Activated T-cell treated with anti-CD3 and anti-CD28 coated beads, Interleukin-2, amount 50 U/mL, for 72 hours (primary cell): ENCODE measurements at regions not wholly inside any gene's neighbourhood (a gene's known extent, or its start where the extent isn't known, plus 50 kb on each side); places are given as distances from the start of the nearest gene placed in this dataset.

Experiments used
- ATAC-seq, 2 donors: fragments of 150-1000 bp; cut with Tn5 transposase; replicated peaks in 1 of 2; 2 replicates each; pipeline ENCODE4 v1.10.0; 2021; ENCODE audit warnings: moderate library complexity in 2 of 2, mild to moderate bottlenecking in 1 of 2
- DNase-seq, 2 donors: peaks; one replicate each; pipeline ENCODE4 v3.0.0; 2021 to 2022; ENCODE audit warnings: mixed read lengths in 1 of 2
- H3K27ac Mint-ChIP-seq: one replicate; pipeline ENCODE4 v1.8.0; 2022; ENCODE audit warnings: mild to moderate bottlenecking, moderate library complexity, mixed read lengths
- H3K27me3 Mint-ChIP-seq: one replicate; pipeline ENCODE4 v1.8.0; 2022; ENCODE audit warnings: low read depth, mixed read lengths
- H3K36me3 Mint-ChIP-seq, 2 donors: one replicate each; pipeline ENCODE4 v1.8.0; 2022; ENCODE audit warnings: mixed read lengths in 2 of 2, mild to moderate bottlenecking in 1 of 2; ENCODE audit not compliant: insufficient read depth in 2 of 2
- H3K4me1 Mint-ChIP-seq: one replicate; pipeline ENCODE4 v1.8.0; 2022; ENCODE audit warnings: low read depth, mixed read lengths
- H3K4me3 Mint-ChIP-seq, 2 donors: one replicate each; pipeline ENCODE4 v1.8.0; 2022; ENCODE audit warnings: mild to moderate bottlenecking in 2 of 2, mixed read lengths in 2 of 2, moderate library complexity in 2 of 2
- H3K9me3 Mint-ChIP-seq, 2 donors: one replicate each; pipeline ENCODE4 v1.8.0; 2022; ENCODE audit warnings: mixed read lengths in 2 of 2

- no peak for DNase-seq
- peaks cover 2 to 3% of the 10 kb centered on the region in 2 donors for H3K36me3 Mint-ChIP-seq
- H3K27me3 Mint-ChIP-seq = peaks cover 18% of the 10 kb centered on the region
These were observed 303.0 kb downstream of the DYSF start for GRCh38 chr2:71756280-71756906.

GRCh38 chr2:71751590-71751989 is 298.2 kb downstream of the DYSF start:
- H3K9me3 Mint-ChIP-seq = peaks cover 3 to 5% of the 10 kb centered on the region in 2 donors
- no peak for DNase-seq
- H3K27me3 Mint-ChIP-seq = peaks cover 9% of the 10 kb centered on the region
- no peaks in the 10 kb centered on the region for H3K4me1 Mint-ChIP-seq
- no peak overlapping the region for H3K4me3 Mint-ChIP-seq
- no peak for ATAC-seq
- H3K36me3 Mint-ChIP-seq = peaks cover 2 to 3% of the 10 kb centered on the region in 2 donors
- no peak overlapping the region for H3K27ac Mint-ChIP-seq

More at GRCh38 chr2:71756280-71756906, 303.0 kb downstream of the DYSF start:
- no peak overlapping the region for H3K4me3 Mint-ChIP-seq
- H3K4me1 Mint-ChIP-seq = no peaks in the 10 kb centered on the region
- peaks cover 3% of the 10 kb centered on the region in 2 donors for H3K9me3 Mint-ChIP-seq
- no peak for ATAC-seq
- H3K27ac Mint-ChIP-seq = no peak overlapping the region

GRCh38 chr2:71749671-71750101 is 296.3 kb downstream of the DYSF start:
- ATAC-seq (no peak), DNase-seq (no peak)
- no peak overlapping the region for H3K4me3 Mint-ChIP-seq
- H3K36me3 Mint-ChIP-seq = peaks cover 2 to 3% of the 10 kb centered on the region in 2 donors
- H3K4me1 Mint-ChIP-seq = no peaks in the 10 kb centered on the region
- H3K27me3 Mint-ChIP-seq = peaks cover 11% of the 10 kb centered on the region
- no peak overlapping the region for H3K27ac Mint-ChIP-seq
- peaks cover 3 to 5% of the 10 kb centered on the region in 2 donors for H3K9me3 Mint-ChIP-seq

GRCh38 chr2:71748227-71748626 is 294.9 kb downstream of the DYSF start:
- Mint-ChIP-seq H3K27ac (no peak overlapping the region), H3K27me3 (peaks cover 11% of the 10 kb centered on the region), H3K9me3 (peaks cover 3 to 5% of the 10 kb centered on the region in 2 donors), H3K4me1 (no peaks in the 10 kb centered on the region), H3K4me3 (no peak overlapping the region), H3K36me3 (peaks cover 2 to 3% of the 10 kb centered on the region in 2 donors)
- no peak for ATAC-seq
- no peak for DNase-seq

GRCh38 chr2:71747559-71747958 is 294.2 kb downstream of the DYSF start:
- no peak for ATAC-seq
- no peaks in the 10 kb centered on the region for H3K4me1 Mint-ChIP-seq
- DNase-seq = no peak
- H3K27me3 Mint-ChIP-seq = peaks cover 11% of the 10 kb centered on the region
- H3K27ac Mint-ChIP-seq = no peak overlapping the region
- peaks cover 3 to 5% of the 10 kb centered on the region in 2 donors for H3K9me3 Mint-ChIP-seq
- H3K36me3 Mint-ChIP-seq = peaks cover 2 to 3% of the 10 kb centered on the region in 2 donors
- no peak overlapping the region for H3K4me3 Mint-ChIP-seq

- DNase-seq (no peak), ATAC-seq (no peak)
- Mint-ChIP-seq H3K4me1 (no peaks in the 10 kb centered on the region), H3K4me3 (no peak overlapping the region), H3K27me3 (peaks cover 9% of the 10 kb centered on the region), H3K36me3 (peaks cover 1 to 2% of the 10 kb centered on the region in 2 donors), H3K27ac (no peak overlapping the region), H3K9me3 (peaks cover 2 to 4% of the 10 kb centered on the region in 2 donors)
These were observed 293.7 kb downstream of the DYSF start for GRCh38 chr2:71746946-71747501.

- Mint-ChIP-seq H3K36me3 (no peaks in the 10 kb centered on the region), H3K9me3 (peaks cover 0 to 2% of the 10 kb centered on the region in 2 donors), H3K4me1 (no peaks in the 10 kb centered on the region), H3K4me3 (no peak overlapping the region), H3K27ac (no peak overlapping the region), H3K27me3 (peaks cover 5% of the 10 kb centered on the region)
- DNase-seq = no peak
- ATAC-seq = no peak
These were observed 291.4 kb downstream of the DYSF start for GRCh38 chr2:71744781-71745180.

- DNase-seq = no peak
- Mint-ChIP-seq H3K27me3 (peaks cover 5% of the 10 kb centered on the region), H3K9me3 (peaks cover 0 to 2% of the 10 kb centered on the region in 2 donors)
These were observed 290.8 kb downstream of the DYSF start for GRCh38 chr2:71743995-71744675.

GRCh38 chr2:71742953-71743601 is 289.7 kb downstream of the DYSF start:
- no peak overlapping the region for H3K27ac Mint-ChIP-seq
- ATAC-seq (no peak), DNase-seq (no peak)
- H3K9me3 Mint-ChIP-seq = peaks cover 0 to 2% of the 10 kb centered on the region in 2 donors
- H3K36me3 Mint-ChIP-seq = no peaks in the 10 kb centered on the region
- H3K4me3 Mint-ChIP-seq = no peak overlapping the region
- no peaks in the 10 kb centered on the region for H3K4me1 Mint-ChIP-seq
- H3K27me3 Mint-ChIP-seq = peaks cover 5% of the 10 kb centered on the region

More at GRCh38 chr2:71743995-71744675, 290.8 kb downstream of the DYSF start:
- Mint-ChIP-seq H3K4me1 (no peaks in the 10 kb centered on the region), H3K4me3 (no peak overlapping the region), H3K36me3 (no peaks in the 10 kb centered on the region), H3K27ac (no peak overlapping the region)
- no peak for ATAC-seq

GRCh38 chr2:71736986-71737385 is 283.6 kb downstream of the DYSF start:
- no peaks in the 10 kb centered on the region for H3K4me1 Mint-ChIP-seq
- H3K9me3 Mint-ChIP-seq = peaks cover 3 to 4% of the 10 kb centered on the region in 2 donors
- no peak for DNase-seq
- H3K4me3 Mint-ChIP-seq = no peak overlapping the region
- H3K27ac Mint-ChIP-seq = no peak overlapping the region
- H3K27me3 Mint-ChIP-seq = peaks cover 5% of the 10 kb centered on the region
- H3K36me3 Mint-ChIP-seq = no peaks in the 10 kb centered on the region
- ATAC-seq = no peak

GRCh38 chr2:71736091-71736861 is 282.9 kb downstream of the DYSF start:
- no peak for ATAC-seq
- H3K4me1 Mint-ChIP-seq = no peaks in the 10 kb centered on the region
- H3K4me3 Mint-ChIP-seq = no peak overlapping the region
- DNase-seq = no peak
- H3K27ac Mint-ChIP-seq = no peak overlapping the region
- H3K9me3 Mint-ChIP-seq = peaks cover 3 to 4% of the 10 kb centered on the region in 2 donors
- H3K36me3 Mint-ChIP-seq = no peaks in the 10 kb centered on the region
- H3K27me3 Mint-ChIP-seq = peaks cover 5% of the 10 kb centered on the region
